ENCODE measurements at regions not wholly inside any gene's neighbourhood (a gene's known extent, or its start where the extent isn't known, plus 50 kb on each side); places are given as distances from the start of the nearest gene placed in this dataset.

- TF ChIP-seq POLR2A (IDR thresholded peaks at IDR 0.05) (no peak), CTCF (IDR thresholded peaks at IDR 0.05) (no peak)
These were observed 516.1 kb upstream of the MAN1A1 start for GRCh38 chr6:119865466-119866350.

All from lower leg skin (tissue), 3 donors.